IMR-90 (cell line): ENCODE measurements at regions not wholly inside any gene's neighbourhood (a gene's known extent, or its start where the extent isn't known, plus 50 kb on each side); places are given as distances from the start of the nearest gene placed in this dataset.

ENCODE experiments used
- ATAC-seq: fragments of 200-7000 bp; cut with Tn5 transposase; 2 replicates; pipeline ENCODE4 v1.9.1; 2020; ENCODE audit warnings: low read depth, mild to moderate bottlenecking, moderate library complexity
- BruUV-seq: library from RNA; stranded (reverse); fragments of 400-500 nt; replicated peaks from 2 replicates; lab custom pipeline; 2021; lab: Mats Ljungman, UMichigan
- CTCF ChIA-PET: fragments of 300-600 bp; formaldehyde crosslinking; extraction: SDS; loops from one replicate; lab custom pipeline; 2021; ENCODE audit warnings: antibody characterized with exemption; lab: Yijun Ruan, JAX
- POLR2A ChIA-PET: fragments of 300-600 bp; sonication (Branson Sonifier 250); formaldehyde crosslinking; loops from one replicate; lab custom pipeline; 2022; ENCODE audit warnings: antibody characterized with exemption; ENCODE audit not compliant: unreplicated experiment; lab: Charles Lee
- DNase-seq: peaks from one replicate; pipeline ENCODE4 v3.0.0; 2013
- H2AFZ ChIP-seq: replicated peaks from 2 replicates; pipeline ENCODE3; 2013; ENCODE audit warnings: low read length, mild to moderate bottlenecking; ENCODE audit not compliant: poor library complexity
- H2AK5ac ChIP-seq: 2 replicates; pipeline ENCODE4 v1.6.1; 2013; ENCODE audit warnings: low read depth, low read length, inconsistent platforms
- H2AK9ac ChIP-seq: replicated peaks from 2 replicates; pipeline ENCODE3; 2013; ENCODE audit warnings: mild to moderate bottlenecking, low read depth, low read length, moderate library complexity; ENCODE audit not compliant: poor library complexity
- H2BK120ac ChIP-seq: 2 replicates; pipeline ENCODE4 v1.6.1; 2013; ENCODE audit warnings: low read depth, low read length, inconsistent platforms
- H2BK15ac ChIP-seq: 3 replicates; pipeline ENCODE4 v1.6.1; 2013; ENCODE audit warnings: low read depth, low read length, inconsistent platforms
- H2BK20ac ChIP-seq: 2 replicates; pipeline ENCODE4 v1.6.1; 2013; ENCODE audit warnings: low read depth, mild to moderate bottlenecking, inconsistent platforms, low read length, moderate library complexity
- H2BK5ac ChIP-seq: 2 replicates; pipeline ENCODE4 v1.6.1; 2013; ENCODE audit warnings: mild to moderate bottlenecking, low read depth, low read length, inconsistent platforms; ENCODE audit not compliant: poor library complexity, severe bottlenecking
- H3K14ac ChIP-seq: replicated peaks from 2 replicates; pipeline ENCODE4 v1.6.1; 2013; ENCODE audit warnings: low read depth, low read length, inconsistent platforms
- H3K18ac ChIP-seq: 2 replicates; pipeline ENCODE4 v1.6.1; 2013; ENCODE audit warnings: low read depth, low read length, control low read depth
- H3K23ac ChIP-seq: 2 replicates; pipeline ENCODE4 v1.6.1; 2013; ENCODE audit warnings: low read depth, low read length, inconsistent platforms
- H3K27ac ChIP-seq: 2 replicates; pipeline ENCODE4 v1.5.1; 2013; ENCODE audit warnings: mild to moderate bottlenecking, control low read depth, low read length; ENCODE audit not compliant: insufficient read depth
- H3K27me3 ChIP-seq: 2 replicates; pipeline ENCODE4 v1.6.1; 2013; ENCODE audit warnings: low read length; ENCODE audit not compliant: control insufficient read depth, insufficient read depth
- H3K36me3 ChIP-seq: 2 replicates; pipeline ENCODE4 v1.6.1; 2013; ENCODE audit warnings: low read length, mixed read lengths; ENCODE audit not compliant: control insufficient read depth, insufficient read depth
- H3K4ac ChIP-seq: 2 replicates; pipeline ENCODE4 v1.6.1; 2013; ENCODE audit warnings: low read depth, low read length, inconsistent platforms
- H3K4me1 ChIP-seq: 2 replicates; pipeline ENCODE4 v1.6.1; 2013; ENCODE audit warnings: low read length, mixed read lengths; ENCODE audit not compliant: control insufficient read depth, insufficient read depth
- H3K4me2 ChIP-seq: 2 replicates; pipeline ENCODE4 v1.6.1; 2013; ENCODE audit warnings: low read depth, mild to moderate bottlenecking, control low read depth, low read length, moderate library complexity
- H3K4me3 ChIP-seq: 2 replicates; pipeline ENCODE4 v1.5.1; 2013; ENCODE audit warnings: low read depth, mild to moderate bottlenecking, control low read depth, low read length, moderate library complexity; ENCODE audit not compliant: insufficient read depth
- H3K56ac ChIP-seq: 2 replicates; pipeline ENCODE4 v1.6.1; 2013; ENCODE audit warnings: low read length, inconsistent platforms; ENCODE audit not compliant: insufficient read depth; ENCODE audit errors: extremely low read depth
- H3K79me1 ChIP-seq, 2 experiments: 2 replicates each; pipeline ENCODE4 v1.6.1; 2013; ENCODE audit warnings: low read length in 2 of 2, inconsistent platforms in 1 of 2, low read depth in 1 of 2
- H3K9ac ChIP-seq: 2 replicates; pipeline ENCODE4 v1.6.1; 2013; ENCODE audit warnings: low read depth, low read length, control low read depth
- H3K9me1 ChIP-seq: 2 replicates; pipeline ENCODE4 v1.6.1; 2013; ENCODE audit warnings: low read length, inconsistent platforms; ENCODE audit not compliant: insufficient read depth
- H3K9me3 ChIP-seq: 2 replicates; pipeline ENCODE4 v1.6.1; 2013; ENCODE audit warnings: low read length; ENCODE audit not compliant: control insufficient read depth, insufficient read depth
- H4K20me1 ChIP-seq: 2 replicates; pipeline ENCODE4 v1.6.1; 2013; ENCODE audit warnings: low read length, inconsistent platforms; ENCODE audit not compliant: insufficient read depth
- H4K5ac ChIP-seq: 2 replicates; pipeline ENCODE4 v1.6.1; 2013; ENCODE audit warnings: mild to moderate bottlenecking, low read depth, low read length, control low read depth
- H4K8ac ChIP-seq, 2 experiments: 2 replicates each; pipeline ENCODE4 v1.6.1; 2013; ENCODE audit warnings: low read depth in 2 of 2, low read length in 2 of 2, control low read depth in 1 of 2, inconsistent platforms in 1 of 2
- H4K91ac ChIP-seq: 2 replicates; pipeline ENCODE4 v1.6.1; 2013; ENCODE audit warnings: low read depth, low read length, inconsistent platforms; ENCODE audit not compliant: insufficient read depth
- CEBPB ChIP-seq: IDR thresholded peaks from 2 replicates; pipeline ENCODE4 v1.6.1; 2012; ENCODE audit warnings: low read depth, low read length, improper control_type of control experiment
- CHD1 ChIP-seq: IDR thresholded peaks from 2 replicates; pipeline ENCODE4 v1.6.1; 2012; ENCODE audit warnings: low read depth, low read length, improper control_type of control experiment
- FOS ChIP-seq: fragments of 150-350 bp; IDR thresholded peaks from 2 replicates; pipeline ENCODE4 v1.6.1; 2016; ENCODE audit warnings: low read depth, low read length
- MAFK ChIP-seq: IDR thresholded peaks from 2 replicates; pipeline ENCODE4 v1.6.1; 2012; ENCODE audit warnings: low read depth, low read length, improper control_type of control experiment
- MAZ ChIP-seq: IDR thresholded peaks from 2 replicates; pipeline ENCODE4 v1.6.1; 2012; ENCODE audit warnings: low read depth, mild to moderate bottlenecking, low read length, improper control_type of control experiment, moderate library complexity, borderline replicate concordance
- MXI1 ChIP-seq: IDR thresholded peaks from 2 replicates; pipeline ENCODE4 v1.6.1; 2012; ENCODE audit warnings: low read depth, mild to moderate bottlenecking, low read length, moderate library complexity, borderline replicate concordance
- NFE2L2 ChIP-seq: fragments of 150-350 bp; IDR thresholded peaks from 2 replicates; pipeline ENCODE4 v1.6.1; 2016; ENCODE audit warnings: low read depth, mild to moderate bottlenecking, low read length
- POLR2A ChIP-seq: IDR thresholded peaks from 2 replicates; pipeline ENCODE4 v1.6.1; 2012; ENCODE audit warnings: mild to moderate bottlenecking, low read depth, low read length
- RAD21 ChIP-seq: IDR thresholded peaks from 2 replicates; pipeline ENCODE4 v1.6.1; 2012; ENCODE audit warnings: low read length, improper control_type of control experiment
- RCOR1 ChIP-seq: IDR thresholded peaks from 2 replicates; pipeline ENCODE4 v1.6.1; 2012; ENCODE audit warnings: mild to moderate bottlenecking, low read length, improper control_type of control experiment; ENCODE audit not compliant: insufficient replicate concordance
- RFX5 ChIP-seq: IDR thresholded peaks from 2 replicates; pipeline ENCODE4 v1.8.0; 2012; ENCODE audit warnings: low read depth, mild to moderate bottlenecking, low read length, moderate library complexity
- SMC3 ChIP-seq: fragments of 150-350 bp; IDR thresholded peaks from 2 replicates; pipeline ENCODE4 v1.6.1; 2016; ENCODE audit warnings: low read depth, mild to moderate bottlenecking, antibody characterized with exemption, low read length, moderate library complexity
- WGBS, 2 experiments: methylation state at CpG; one replicate each; pipeline versions ENCODE4 v1.1.5 to v1.1.7; 2013; ENCODE audit warnings: missing lambda C conversion rate in 2 of 2; ENCODE audit not compliant: insufficient read length in 1 of 2; ENCODE audit errors: extremely low coverage in 2 of 2; 5-methylcytosine and 5-hydroxymethylcytosine counted together
- dilution Hi-C: fragments of 300-500 bp; cut with HindIII; formaldehyde crosslinking; loops from one replicate; pipeline ENCODE4 v1.14.3; 2018; ENCODE audit warnings: low sequenced_read_pairs; ENCODE audit not compliant: unreplicated experiment
- in situ Hi-C: fragments of 300-500 bp; cut with MboI; formaldehyde crosslinking; loops from 3 replicates; pipeline ENCODE4 v1.14.3; 2019; ENCODE audit warnings: low sequenced_read_pairs, inconsistent platforms, mixed read lengths
- intact Hi-C: fragments of 100-400 bp; cut with micrococcal nuclease; formaldehyde crosslinking; loops from 2 replicates; pipeline ENCODE4 v1.10.0; 2022
- TF ChIP-seq, protein P1 (sequence below): fragments of 150-350 bp; IDR thresholded peaks from 2 replicates; pipeline ENCODE4 v1.6.1; 2017; ENCODE audit warnings: mild to moderate bottlenecking, antibody characterized with exemption, low read length, low read depth
- TF ChIP-seq, protein P2 (sequence below): conservative IDR thresholded peaks from 2 replicates; pipeline ENCODE4 v1.5.1; 2012; ENCODE audit warnings: mild to moderate bottlenecking, low read depth, low read length, improper control_type of control experiment

DNA sequence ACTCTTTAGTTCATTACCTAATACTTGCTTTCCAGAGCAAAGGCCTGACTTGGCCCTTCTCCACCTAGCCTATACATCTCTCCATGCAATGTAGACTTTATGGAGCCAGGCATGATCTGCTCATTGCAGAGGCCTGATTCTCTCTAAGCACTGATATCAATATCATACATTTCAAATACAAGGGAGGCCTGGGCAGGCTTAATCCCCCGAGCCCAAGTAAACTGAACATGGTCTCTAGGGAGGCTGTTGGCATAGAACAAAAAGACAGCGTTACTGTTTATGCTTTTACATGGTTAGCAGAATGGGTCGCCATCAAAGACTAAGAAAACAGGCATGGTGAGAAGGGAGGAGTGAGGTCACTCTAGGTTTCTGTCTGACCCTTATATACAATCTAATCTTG is 695.1 kb downstream of the ZEB2 start:
- no peaks in the 10 kb centered on the region for H3K79me1 ChIP-seq
- no peak overlapping the region for H3K4me3 ChIP-seq
- WGBS, 2 experiments: no CpG with 5 or more reads among the region's 3 CpGs
- H3K9ac ChIP-seq: no peak overlapping the region
- H3K9me1 ChIP-seq: no peaks in the 10 kb centered on the region
- H4K20me1 ChIP-seq: no peaks in the 10 kb centered on the region
- H2AK9ac ChIP-seq: no peak overlapping the region
- no peak overlapping the region for H2AFZ ChIP-seq
- no peak overlapping the region for H4K8ac ChIP-seq
- dilution Hi-C loops (no loop called here), in situ Hi-C loops (no loop called here), intact Hi-C loops (no loop called here)
- H3K4me2 ChIP-seq: no peak overlapping the region
- no peaks in the 10 kb centered on the region for H3K4me1 ChIP-seq
- no peak overlapping the region for H2BK20ac ChIP-seq
- no peak overlapping the region for H4K91ac ChIP-seq
- ChIA-PET CTCF (no interaction called here), POLR2A (no interaction called here)
- TF ChIP-seq, protein P1, sequence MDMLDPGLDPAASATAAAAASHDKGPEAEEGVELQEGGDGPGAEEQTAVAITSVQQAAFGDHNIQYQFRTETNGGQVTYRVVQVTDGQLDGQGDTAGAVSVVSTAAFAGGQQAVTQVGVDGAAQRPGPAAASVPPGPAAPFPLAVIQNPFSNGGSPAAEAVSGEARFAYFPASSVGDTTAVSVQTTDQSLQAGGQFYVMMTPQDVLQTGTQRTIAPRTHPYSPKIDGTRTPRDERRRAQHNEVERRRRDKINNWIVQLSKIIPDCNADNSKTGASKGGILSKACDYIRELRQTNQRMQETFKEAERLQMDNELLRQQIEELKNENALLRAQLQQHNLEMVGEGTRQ: no peak
- TF ChIP-seq SMC3 (no peak), MXI1 (no peak), MAZ (no peak), NFE2L2 (no peak), MAFK (no peak), CEBPB (no peak), RFX5 (no peak), RCOR1 (no peak), CHD1 (no peak), POLR2A (no peak), FOS (no peak), RAD21 (no peak)
- TF ChIP-seq, protein P2, sequence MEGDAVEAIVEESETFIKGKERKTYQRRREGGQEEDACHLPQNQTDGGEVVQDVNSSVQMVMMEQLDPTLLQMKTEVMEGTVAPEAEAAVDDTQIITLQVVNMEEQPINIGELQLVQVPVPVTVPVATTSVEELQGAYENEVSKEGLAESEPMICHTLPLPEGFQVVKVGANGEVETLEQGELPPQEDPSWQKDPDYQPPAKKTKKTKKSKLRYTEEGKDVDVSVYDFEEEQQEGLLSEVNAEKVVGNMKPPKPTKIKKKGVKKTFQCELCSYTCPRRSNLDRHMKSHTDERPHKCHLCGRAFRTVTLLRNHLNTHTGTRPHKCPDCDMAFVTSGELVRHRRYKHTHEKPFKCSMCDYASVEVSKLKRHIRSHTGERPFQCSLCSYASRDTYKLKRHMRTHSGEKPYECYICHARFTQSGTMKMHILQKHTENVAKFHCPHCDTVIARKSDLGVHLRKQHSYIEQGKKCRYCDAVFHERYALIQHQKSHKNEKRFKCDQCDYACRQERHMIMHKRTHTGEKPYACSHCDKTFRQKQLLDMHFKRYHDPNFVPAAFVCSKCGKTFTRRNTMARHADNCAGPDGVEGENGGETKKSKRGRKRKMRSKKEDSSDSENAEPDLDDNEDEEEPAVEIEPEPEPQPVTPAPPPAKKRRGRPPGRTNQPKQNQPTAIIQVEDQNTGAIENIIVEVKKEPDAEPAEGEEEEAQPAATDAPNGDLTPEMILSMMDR: no peak
- DNase-seq (no peak), ATAC-seq (no peak)
- H3K9me3 ChIP-seq: no peaks in the 10 kb centered on the region
- no peak overlapping the region for H3K18ac ChIP-seq
- no peak overlapping the region for H2BK120ac ChIP-seq
- H2BK5ac ChIP-seq: no peak overlapping the region
- BruUV-seq: no TSS peak
- H3K23ac ChIP-seq: no peak overlapping the region
- H2BK15ac ChIP-seq: no peak overlapping the region
- H2AK5ac ChIP-seq: no peak overlapping the region
- no peak overlapping the region for H3K4ac ChIP-seq
- no peak overlapping the region for H4K5ac ChIP-seq
- H3K27me3 ChIP-seq: no peaks in the 10 kb centered on the region
- no peak overlapping the region for H3K14ac ChIP-seq
- H3K27ac ChIP-seq: no peak overlapping the region
- H3K56ac ChIP-seq: no peak overlapping the region
- H3K36me3 ChIP-seq: no peaks in the 10 kb centered on the region
